Dermis microvascular lymphatic vessel endothelial cell (primary cell): ENCODE measurements at regions not wholly inside any gene's neighbourhood (a gene's known extent, or its start where the extent isn't known, plus 50 kb on each side); places are given as distances from the start of the nearest gene placed in this dataset.
"Not testable (repeated sequence)": the region's sequence is repeated elsewhere in the genome, so short reads cannot be mapped to it uniquely, and the experiment has no call there.

Source experiments
- DNase-seq, 2 donors: peaks; one replicate each; pipeline versions ENCODE4 v3.0.0 to v3.0.0-alpha.2; 2010; ENCODE audit warnings: low read depth in 2 of 2

DNA sequence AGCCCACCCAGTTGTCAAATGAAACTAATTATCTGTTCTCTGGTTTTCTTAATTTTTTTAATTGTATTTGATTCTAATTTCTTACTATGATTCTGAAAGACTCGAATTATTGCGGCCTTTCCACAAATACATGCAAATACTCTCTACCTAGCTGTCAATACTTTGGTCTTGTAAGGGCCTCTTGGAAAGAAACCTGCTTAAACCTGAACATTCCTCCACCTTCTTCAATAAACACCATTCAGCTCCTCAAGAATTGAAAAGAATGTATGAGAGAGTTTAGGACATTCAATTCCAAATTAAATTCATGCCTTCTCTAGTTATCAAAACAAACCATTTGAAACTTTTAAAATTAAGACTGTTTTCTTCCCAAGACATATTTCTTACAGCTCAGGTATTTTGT, 385.9 kb upstream of the NOCT start:
- no peak for DNase-seq

DNA sequence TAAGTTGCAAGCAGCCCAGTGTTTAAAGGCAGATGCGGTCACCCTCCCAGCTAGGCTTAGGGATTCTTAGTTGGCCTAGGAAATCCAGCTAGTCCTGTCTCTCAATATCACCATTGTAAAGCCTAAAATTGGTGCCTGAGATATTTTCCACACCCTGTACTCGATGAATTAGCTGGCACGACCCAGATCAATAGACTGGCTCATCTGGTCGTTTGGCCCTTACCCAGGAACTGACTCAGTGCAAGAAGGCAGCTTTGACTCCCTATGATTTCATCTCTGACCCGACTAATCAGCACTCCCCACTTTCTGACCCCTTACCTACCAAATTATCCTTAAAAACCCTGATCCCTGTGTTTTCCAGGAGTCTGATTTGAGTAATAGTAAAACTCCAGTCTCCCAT, 384.9 kb upstream of the SLC7A11 start:
- DNase-seq: no peak

DNA sequence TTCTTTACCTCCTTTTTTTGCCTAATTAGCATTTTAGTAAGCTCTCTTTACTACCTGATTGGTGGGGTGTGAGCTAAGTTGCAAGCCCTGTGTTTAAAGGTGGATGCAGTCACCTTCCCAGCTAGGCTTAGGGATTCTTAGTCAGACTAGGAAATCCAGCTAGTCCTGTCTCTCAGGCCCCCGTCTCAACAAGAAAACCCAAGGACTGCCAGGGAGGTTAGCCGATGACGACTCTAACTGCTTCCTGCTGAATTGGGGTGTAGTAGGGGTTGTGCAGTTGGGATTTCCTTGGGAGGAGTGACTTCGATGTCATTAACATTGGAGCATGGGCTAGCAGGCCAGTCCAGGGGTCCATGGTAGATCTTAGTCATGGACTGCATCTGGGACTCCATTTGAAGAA, 380.2 kb upstream of the SLC7A11 start:
- DNase-seq: not testable (repeated sequence)

DNA sequence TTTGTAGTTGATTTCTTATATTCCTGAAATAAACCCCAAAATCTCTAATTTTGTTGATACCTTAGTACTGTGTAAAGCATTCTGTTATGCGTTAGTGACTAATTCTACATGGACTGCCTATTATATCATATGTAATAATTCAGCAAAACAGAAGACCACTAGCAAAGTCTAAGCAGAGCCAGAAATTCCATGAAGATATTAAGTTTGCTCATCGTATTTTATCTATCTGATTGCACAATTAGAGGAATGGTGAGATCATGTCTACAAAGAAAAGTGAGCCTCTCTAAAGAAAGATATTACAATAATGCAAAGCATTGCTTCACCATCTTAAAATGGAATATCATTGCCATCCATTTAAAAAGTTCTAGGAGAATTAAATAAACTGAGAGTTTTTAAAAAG, 374.6 kb upstream of the SLC7A11 start:
- DNase-seq: no peak

DNA sequence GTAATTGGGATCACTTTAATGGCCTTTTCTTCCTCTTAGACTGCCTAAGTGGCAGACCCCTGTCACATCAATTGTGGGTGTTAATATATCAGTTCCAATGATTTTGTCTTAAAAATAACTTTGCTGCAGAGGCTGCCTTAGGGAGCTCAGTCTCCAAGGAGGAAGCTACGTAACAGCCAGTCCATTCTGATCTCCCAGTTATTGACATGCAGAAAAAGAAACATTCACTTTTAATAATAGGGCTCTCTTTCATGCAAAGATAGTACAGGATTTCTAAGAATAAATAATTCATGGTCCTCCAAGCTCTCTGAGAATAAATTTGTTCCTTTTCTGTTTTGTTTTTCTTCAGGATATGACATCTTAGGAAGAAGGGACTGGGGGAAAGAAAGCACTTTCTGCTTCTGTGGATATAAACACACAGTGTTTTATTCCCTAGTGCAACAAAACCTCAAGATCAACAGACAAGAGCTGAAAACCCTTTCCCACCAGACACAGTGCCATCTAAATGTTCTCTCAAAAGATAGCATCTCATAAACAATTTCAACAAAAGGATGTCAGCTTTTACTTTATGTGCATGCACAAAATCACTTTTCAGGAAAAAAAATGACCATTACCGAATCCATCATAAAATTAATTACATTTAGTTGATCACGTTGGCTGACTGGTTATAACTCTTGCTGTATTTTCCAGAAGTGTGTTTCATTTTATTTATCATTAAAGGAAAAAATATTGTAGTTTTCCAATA, 372.4 kb upstream of the SLC7A11 start:
- DNase-seq: no peak

DNA sequence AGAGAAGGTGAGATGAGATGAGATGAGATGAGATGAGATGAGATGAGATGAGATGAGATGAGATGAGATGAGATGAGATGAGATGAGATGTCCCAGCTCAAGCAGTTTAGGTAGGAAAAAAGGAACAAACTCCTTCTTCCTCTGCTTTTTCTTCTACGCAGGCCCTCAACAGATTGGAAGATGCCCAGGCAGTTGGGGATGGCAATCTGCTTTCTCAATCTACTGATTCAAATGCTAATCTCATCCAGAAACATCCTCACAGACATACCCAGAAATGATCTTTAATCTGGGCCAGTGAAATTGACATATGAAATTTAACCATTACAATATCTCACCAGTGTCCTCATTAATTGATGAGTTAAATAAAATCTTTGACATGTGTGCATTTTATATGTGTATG, 370.3 kb upstream of the SLC7A11 start:
- no peak for DNase-seq

DNA sequence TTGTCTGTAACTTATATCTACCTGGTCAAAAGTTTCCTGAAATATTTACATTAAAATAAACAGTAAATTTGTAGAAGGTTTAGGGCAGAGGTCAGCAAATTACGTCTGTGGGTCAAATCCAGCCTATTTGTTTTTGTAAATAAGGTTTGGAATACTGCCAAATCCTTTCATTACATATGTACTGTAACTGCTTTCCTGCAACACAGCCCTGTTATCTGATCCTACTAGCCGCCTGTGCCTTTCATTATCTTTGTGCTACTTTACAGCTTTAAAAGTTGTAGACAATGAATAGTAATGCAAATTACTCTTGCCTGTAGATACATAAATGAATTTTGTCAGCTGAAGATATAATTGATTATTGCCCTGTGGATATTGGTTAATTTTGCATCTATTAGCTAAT, 369.6 kb upstream of the SLC7A11 start:
- no peak for DNase-seq

DNA sequence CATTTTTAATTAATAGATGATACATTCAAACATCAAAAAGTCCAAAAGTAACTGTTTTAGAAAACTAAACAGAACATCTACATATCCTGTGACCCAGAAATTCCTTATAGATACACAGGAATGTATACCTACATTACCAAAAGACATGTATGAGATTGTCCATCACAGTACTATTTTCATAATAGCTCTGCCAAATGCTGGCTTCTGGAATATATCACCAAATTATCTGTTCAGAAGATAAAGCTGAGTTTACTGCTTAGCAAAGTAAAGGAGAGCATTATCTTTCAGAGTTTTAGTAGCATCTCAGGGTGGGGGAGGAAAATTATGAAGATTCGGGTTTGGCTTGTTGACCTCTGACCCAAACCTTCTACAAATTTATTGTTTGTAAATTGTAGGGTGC, 368.9 kb upstream of the SLC7A11 start:
- DNase-seq: no peak

DNA sequence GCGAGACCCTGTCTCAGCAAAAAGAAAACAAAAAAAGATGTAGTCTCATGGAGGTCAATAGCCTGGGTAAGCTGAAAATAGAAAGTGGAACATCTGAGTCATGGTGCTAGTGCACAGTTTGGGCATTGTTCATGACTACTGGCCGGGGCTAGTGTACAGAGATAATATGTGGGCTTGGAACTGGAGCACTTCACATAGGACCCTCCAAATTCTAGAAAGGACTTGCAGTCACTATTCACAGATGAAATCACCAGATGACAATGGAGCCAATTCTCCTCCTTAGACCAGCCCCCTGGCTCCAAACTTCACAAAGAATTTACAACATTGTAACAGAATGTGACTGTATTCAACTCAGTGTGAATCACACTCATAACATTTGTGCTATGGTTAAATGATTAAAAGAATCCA, 367.8 kb upstream of the SLC7A11 start:
- peak in 1 of 2 donors; percentile 8 for DNase-seq

DNA sequence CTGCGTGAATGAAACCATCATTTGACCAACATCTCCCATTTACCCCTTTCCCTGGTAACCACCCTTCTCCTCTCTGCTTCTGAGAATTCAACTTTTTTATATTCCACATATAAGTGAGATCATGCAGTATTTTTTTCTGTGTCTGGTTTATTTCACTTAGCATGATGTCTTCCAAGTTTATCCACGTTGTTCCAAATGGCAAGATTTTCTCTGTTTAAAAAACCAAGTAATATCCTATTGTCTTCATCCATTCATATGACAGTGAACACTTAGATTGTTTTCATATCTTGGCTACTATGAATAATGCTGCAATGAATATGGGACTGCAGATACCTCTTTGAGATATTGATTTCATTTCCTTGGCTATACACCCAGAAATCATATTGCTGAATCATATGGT, 362.4 kb upstream of the SLC7A11 start:
- DNase-seq: no peak

DNA sequence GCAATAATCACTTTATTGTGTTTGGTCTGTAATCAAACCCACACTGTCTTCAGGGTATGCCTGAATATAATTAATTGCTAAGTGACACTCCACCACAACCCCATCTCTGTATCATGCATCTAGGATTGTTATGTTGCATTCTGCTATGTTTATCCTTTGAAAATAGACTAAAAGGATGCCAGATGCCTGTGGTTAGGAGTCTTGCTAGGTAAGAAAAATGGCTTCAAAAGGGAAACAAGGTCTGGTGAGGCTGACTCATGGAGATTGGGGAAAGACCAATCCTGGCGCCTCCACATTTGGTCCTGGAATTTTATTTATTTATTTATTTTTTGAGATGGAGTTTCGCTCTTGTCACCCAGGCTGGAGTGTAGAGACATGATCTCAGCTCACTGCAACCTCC, 360.5 kb upstream of the SLC7A11 start:
- DNase-seq: no peak

DNA sequence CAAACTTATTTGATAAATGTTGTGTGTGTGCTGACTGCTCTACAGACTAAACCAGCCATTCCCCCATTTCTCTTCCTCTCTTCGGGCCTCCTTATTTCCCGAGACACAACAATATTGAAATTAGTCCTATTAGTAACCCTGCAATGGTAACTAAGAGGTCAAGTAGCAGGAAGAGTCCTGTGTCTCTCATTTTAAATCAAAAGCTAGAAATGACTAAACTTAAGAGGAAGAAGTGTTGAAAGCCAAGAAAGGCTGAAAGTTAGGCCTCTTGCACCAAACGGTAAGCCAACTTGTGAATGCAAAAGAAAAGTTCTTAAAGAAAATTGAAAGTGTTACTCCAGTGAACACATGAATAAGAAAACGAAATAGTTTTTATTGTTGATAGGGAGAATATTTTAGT, 357.8 kb upstream of the SLC7A11 start:
- no peak for DNase-seq

DNA sequence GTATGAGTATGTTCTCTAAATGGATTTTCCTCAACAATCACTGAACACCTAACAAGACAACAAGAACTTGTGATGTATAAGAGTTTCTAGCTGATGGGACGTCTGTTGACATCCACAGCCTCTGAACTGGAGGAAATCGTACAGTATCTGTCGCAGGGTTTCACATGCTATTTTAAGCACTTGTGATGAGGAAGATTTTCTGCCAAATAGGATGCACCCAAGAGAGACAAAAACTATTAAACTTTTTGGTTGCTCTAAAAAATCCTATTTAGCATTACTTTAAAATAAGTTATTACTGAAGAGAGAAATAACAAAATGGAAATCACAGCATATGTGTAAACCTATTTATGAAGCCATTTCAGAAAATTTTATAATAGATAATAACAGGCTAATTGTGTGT, 356.1 kb upstream of the SLC7A11 start:
- no peak for DNase-seq

DNA sequence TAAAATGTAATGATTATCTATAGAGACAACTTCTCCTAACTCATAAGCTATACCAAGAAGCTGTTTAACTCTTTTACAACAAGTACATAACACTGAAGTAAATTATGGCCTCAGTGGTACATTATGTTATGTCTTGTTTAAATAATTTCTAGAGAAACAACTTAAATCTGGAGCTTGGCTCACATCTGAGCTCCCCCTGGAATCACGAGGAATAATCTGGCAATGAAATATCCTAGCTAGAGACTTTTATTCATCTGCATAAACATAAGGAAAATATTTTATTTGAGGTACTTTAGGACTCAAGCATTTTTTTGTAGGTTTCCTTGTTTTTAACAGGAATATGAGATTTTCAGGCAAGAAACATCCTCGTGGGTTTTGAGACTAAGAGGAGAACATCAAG, 354.7 kb upstream of the SLC7A11 start:
- DNase-seq: no peak

DNA sequence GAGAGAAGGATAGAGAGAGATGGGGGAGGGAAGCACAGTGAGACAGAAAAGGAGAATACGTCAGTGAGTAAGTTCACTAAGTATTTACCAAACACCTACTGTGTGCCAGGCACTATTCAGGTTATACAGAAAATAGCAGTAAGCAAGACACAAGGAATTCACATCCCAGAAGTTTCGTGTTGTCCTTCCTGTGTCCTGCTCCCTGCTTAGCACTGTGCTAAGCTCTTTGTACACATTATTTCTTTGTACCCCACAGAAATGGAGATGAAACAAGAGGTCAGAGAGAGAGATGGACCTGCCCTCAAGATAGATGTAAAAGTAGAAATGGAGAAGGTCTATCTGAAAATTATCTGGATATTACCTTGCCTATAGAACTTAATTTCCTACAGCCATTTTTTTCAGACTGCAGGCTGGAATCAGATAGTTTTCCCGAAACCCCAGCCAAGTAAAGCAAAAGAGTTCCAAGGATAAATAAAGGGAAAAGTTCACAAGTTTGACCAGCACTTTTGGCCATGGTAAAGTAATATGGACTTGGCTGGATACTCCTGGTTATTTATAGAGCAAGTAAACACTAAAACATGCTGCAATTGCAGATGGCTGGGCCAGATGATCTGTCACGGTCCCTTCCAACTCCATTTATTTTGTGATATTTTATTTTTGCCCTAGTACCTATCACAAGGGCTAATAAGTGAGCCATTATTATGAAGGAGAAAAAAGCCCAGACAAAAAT, 353.7 kb upstream of the SLC7A11 start:
- DNase-seq: peak in 1 of 2 donors; percentile 26

DNA sequence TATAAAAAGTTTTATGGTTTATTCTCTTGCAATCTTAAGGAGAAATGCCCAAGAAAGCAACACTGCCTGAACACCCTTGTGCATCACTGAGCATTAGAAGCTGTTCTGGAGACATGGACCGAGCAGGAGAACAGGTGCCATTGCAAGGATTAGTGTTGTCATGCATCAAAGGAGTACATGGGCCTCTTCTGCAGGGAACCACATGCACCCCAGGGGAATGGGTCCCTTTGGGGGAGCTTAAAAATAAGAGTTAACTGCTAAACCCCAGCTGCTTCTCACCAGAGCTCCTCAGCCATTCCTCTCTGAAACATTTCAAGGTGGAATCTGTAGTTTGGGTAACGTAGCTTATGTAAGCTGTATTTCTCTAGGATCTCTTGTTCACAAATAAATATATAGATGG, 353.0 kb upstream of the SLC7A11 start:
- DNase-seq: no peak

DNA sequence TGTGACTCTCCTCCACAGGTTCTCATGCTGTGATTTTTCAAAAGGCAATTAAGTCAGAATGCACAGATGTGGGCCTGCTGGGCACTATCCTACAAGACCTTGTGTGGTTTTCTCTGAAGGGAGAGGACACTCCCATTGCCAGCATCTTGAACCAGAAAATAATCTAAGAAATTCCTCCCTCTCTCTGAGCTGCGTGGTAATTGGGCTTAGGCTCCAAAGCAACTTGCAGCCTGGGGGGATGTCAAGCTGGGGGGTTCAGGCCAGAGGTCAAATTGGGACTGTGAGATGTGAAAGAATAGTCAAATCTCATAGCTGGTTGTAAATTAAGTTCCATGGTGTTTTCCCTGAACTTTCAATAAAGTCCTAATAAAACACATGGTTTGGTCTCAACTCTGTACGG, 350.6 kb upstream of the SLC7A11 start:
- no peak for DNase-seq

DNA sequence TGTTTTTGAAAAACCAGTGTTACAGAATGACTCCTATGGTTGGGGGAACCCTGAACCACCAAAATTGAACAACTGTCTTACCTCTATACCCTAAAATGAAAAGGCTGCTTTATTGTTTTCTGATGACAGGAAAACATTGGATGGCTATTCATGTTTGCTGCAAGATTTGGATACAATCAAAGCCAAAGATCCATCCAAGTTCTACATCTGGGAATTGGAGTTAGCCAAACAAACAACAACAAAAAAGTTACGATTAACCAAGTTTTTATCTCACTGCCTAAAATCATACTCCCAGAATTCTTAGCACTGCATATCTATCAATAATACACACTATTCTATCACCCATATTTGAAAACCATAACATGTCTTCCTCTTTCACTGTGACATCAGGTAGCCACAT, 349.7 kb upstream of the SLC7A11 start:
- DNase-seq: no peak

DNA sequence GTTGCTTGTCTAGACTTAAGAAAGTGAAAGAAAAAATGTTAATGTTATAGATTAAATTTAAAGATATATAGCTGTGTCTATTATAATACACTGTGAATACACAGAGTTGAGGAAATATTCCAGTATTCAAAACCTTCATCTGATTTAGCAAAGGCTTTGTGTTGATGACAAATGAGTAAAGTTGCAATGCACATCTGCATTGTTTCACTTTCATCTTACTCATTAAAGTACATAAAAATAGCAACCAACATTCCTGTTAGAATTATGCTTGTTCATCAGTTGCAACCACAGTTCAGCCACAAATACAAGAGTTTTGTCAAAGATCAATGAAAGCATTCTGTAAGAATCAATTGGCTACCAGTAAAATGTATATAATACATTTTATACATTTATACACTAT, 346.4 kb upstream of the SLC7A11 start:
- no peak for DNase-seq

DNA sequence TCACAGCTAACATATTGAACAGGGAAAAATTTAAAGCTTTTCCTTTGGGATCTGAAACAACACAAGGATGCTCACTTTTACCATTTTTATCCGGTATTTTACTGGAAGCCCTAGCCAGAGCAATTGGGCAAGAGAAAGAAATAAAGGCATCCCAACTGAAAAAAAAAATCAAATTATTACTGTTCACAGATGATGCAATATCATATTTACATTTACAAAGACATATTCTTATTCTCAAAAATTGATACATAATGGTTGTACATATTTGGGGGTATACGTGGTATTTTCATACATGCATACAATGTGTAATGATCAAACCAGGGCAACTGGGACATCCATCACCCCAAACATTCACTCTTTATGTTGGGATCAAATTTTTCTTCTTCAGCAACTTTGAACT, 337.0 kb upstream of the SLC7A11 start:
- no peak for DNase-seq

DNA sequence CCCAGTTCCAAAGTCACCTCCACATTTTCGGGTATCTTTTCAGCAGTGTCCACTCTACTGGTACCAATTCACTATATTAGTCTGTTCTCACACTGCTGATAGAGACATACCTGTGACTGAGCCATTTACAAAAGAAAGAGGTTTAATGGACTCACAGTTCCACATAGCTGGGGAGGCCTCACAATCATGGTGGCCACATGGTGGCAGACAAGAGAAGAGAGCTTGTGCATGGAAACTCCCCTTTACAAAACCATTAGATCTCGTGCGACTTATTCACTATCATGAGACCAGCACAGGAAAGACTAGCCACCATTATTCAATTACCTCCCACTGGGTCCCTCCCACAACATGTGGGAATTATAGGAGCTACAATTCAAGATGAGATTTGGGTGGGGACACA, 335.7 kb upstream of the SLC7A11 start:
- peak in 1 of 2 donors; percentile 30 for DNase-seq

DNA sequence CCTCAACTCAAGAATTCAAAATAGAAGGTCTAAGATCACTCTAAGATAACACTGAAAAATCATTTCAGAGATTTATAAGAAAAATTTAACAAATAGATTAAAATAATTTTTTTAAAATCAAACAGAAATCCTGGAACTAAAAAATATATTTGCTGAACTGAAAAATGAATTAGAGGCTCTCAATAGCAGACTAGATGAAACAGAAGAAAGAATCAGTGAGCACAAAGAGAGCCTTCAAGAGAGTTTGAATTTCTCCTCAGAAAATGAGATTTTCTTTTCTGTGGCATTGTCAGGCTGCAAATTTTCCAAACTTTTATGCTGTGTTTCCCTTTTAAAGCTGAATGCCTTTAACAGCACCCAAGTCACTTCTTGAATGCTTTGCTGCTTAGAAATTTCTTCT, 335.0 kb upstream of the SLC7A11 start:
- no peak for DNase-seq

DNA sequence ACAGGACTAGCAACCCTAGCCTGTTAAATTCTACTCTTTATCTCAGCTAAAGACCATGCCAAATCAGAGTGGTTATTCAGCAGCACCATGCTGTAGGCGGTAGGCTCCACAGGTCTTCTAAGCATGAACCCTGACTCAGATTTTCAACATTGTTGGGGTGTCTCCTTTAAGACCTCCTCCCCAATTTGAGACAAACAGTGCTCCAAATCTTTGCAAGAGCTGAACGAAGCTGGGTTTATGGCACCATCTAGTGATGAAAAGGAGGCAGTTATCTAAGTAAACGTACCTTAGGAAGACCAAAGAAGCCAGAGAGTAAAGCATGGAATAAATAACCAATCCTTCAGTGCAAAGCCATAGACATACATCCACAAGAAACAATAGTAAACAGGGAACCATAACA, 334.5 kb upstream of the SLC7A11 start:
- peak; percentile 44 to 78 for DNase-seq
